ENCODE measurements at regions not wholly inside any gene's neighbourhood (a gene's known extent, or its start where the extent isn't known, plus 50 kb on each side); places are given as distances from the start of the nearest gene placed in this dataset.
"Not testable (repeated sequence)": the region's sequence is repeated elsewhere in the genome, so short reads cannot be mapped to it uniquely, and the experiment has no call there.

GRCh38 chr13:107817647-107818287, 397.6 kb downstream of the LIG4 start:
- DNase-seq (ENCODE audit: low read depth): no peak

GRCh38 chr13:107812014-107812412, 403.3 kb downstream of the LIG4 start:
- DNase-seq (ENCODE audit: low read depth): no peak

GRCh38 chr13:107811233-107812013, 403.9 kb downstream of the LIG4 start:
- DNase-seq (ENCODE audit: low read depth): no peak

GRCh38 chr13:107809125-107809524, 406.2 kb downstream of the LIG4 start:
- no peak for DNase-seq (ENCODE audit: low read depth)

- DNase-seq (ENCODE audit: low read depth): no peak
Measured at GRCh38 chr13:107808389-107808788, 406.9 kb downstream of the LIG4 start.

GRCh38 chr13:107807306-107808073, 407.8 kb downstream of the LIG4 start:
- DNase-seq (ENCODE audit: low read depth): no peak

- DNase-seq (ENCODE audit: low read depth): no peak
Measured at GRCh38 chr13:107806726-107807125, 408.6 kb downstream of the LIG4 start.

GRCh38 chr13:107803822-107804495, 411.4 kb downstream of the LIG4 start:
- no peak for DNase-seq (ENCODE audit: low read depth)

GRCh38 chr13:107801621-107802020, 413.7 kb downstream of the LIG4 start:
- DNase-seq (ENCODE audit: low read depth): no peak

GRCh38 chr13:107799001-107799400, 416.3 kb downstream of the LIG4 start:
- DNase-seq (ENCODE audit: low read depth): no peak

- no peak for DNase-seq (ENCODE audit: low read depth)
Measured at GRCh38 chr13:107790397-107790796, 424.9 kb downstream of the LIG4 start.

- no peak for DNase-seq (ENCODE audit: low read depth)
Measured at GRCh38 chr13:107788464-107789165, 426.7 kb downstream of the LIG4 start.

- DNase-seq (ENCODE audit: low read depth): not testable (repeated sequence)
Measured at GRCh38 chr13:107782646-107783045, 432.7 kb downstream of the LIG4 start.

GRCh38 chr13:107778094-107778493, 437.2 kb downstream of the LIG4 start:
- DNase-seq (ENCODE audit: low read depth): no peak

- DNase-seq (ENCODE audit: low read depth): no peak
Measured at GRCh38 chr13:107770541-107770940, 444.8 kb downstream of the LIG4 start.

- DNase-seq (ENCODE audit: low read depth): no peak
Measured at GRCh38 chr13:107767119-107767518, 448.2 kb downstream of the LIG4 start.

- no peak for DNase-seq (ENCODE audit: low read depth)
Measured at GRCh38 chr13:107765724-107766401, 449.5 kb downstream of the LIG4 start.

- no peak for DNase-seq (ENCODE audit: low read depth)
Measured at GRCh38 chr13:107764046-107764445, 451.3 kb downstream of the LIG4 start.

- DNase-seq (ENCODE audit: low read depth): no peak
Measured at GRCh38 chr13:107753748-107754147, 461.6 kb downstream of the LIG4 start.

- DNase-seq (ENCODE audit: low read depth): no peak
Measured at GRCh38 chr13:107753291-107753690, 462.0 kb downstream of the LIG4 start.

GRCh38 chr13:107743983-107744382, 471.4 kb downstream of the LIG4 start:
- DNase-seq (ENCODE audit: low read depth): no peak
